ENCODE measurements at regions not wholly inside any gene's neighbourhood (a gene's known extent, or its start where the extent isn't known, plus 50 kb on each side); places are given as distances from the start of the nearest gene placed in this dataset.

GRCh38 chr3:176469694-176470205, 727.5 kb downstream of the TBL1XR1 start:
- H3K27ac ChIP-seq, result no peak overlapping the region
- no peaks in the 10 kb centered on the region for H3K27me3 ChIP-seq
- no peak for DNase-seq
- TF ChIP-seq POLR2A (IDR thresholded peaks at IDR 0.05), result no peak
- no peak for TF ChIP-seq CTCF (IDR thresholded peaks at IDR 0.05)
- no peaks in the 10 kb centered on the region for H3K9me3 ChIP-seq
- H3K4me3 ChIP-seq, result no peak overlapping the region
- H3K36me3 ChIP-seq, result no peaks in the 10 kb centered on the region
- H3K4me1 ChIP-seq, result no peaks in the 10 kb centered on the region

GRCh38 chr3:176463610-176464009, 733.7 kb downstream of the TBL1XR1 start:
- DNase-seq, result no peak
- H3K9me3 ChIP-seq, result no peaks in the 10 kb centered on the region
- no peak overlapping the region for H3K27ac ChIP-seq
- no peaks in the 10 kb centered on the region for H3K4me1 ChIP-seq
- no peak overlapping the region for H3K4me3 ChIP-seq
- no peaks in the 10 kb centered on the region for H3K36me3 ChIP-seq
- H3K27me3 ChIP-seq, result no peaks in the 10 kb centered on the region
- TF ChIP-seq CTCF (IDR thresholded peaks at IDR 0.05) (no peak), POLR2A (IDR thresholded peaks at IDR 0.05) (no peak)

GRCh38 chr3:176447369-176447768, 749.9 kb downstream of the TBL1XR1 start:
- Histone ChIP-seq H3K27me3 (no peaks in the 10 kb centered on the region), H3K27ac (no peak overlapping the region), H3K36me3 (no peaks in the 10 kb centered on the region), H3K9me3 (no peaks in the 10 kb centered on the region), H3K4me3 (no peak overlapping the region), H3K4me1 (no peaks in the 10 kb centered on the region)
- no peak for TF ChIP-seq CTCF (IDR thresholded peaks at IDR 0.05)
- DNase-seq, result no peak

GRCh38 chr3:176442326-176442725, 755.0 kb downstream of the TBL1XR1 start:
- Histone ChIP-seq H3K4me1 (no peaks in the 10 kb centered on the region), H3K4me3 (no peak overlapping the region), H3K36me3 (no peaks in the 10 kb centered on the region), H3K9me3 (no peaks in the 10 kb centered on the region), H3K27me3 (no peaks in the 10 kb centered on the region), H3K27ac (no peak overlapping the region)
- TF ChIP-seq POLR2A (IDR thresholded peaks at IDR 0.05) (no peak), CTCF (IDR thresholded peaks at IDR 0.05) (no peak)
- DNase-seq, result no peak

- Histone ChIP-seq H3K4me1 (no peaks in the 10 kb centered on the region), H3K27ac (no peak overlapping the region), H3K27me3 (no peaks in the 10 kb centered on the region), H3K9me3 (no peaks in the 10 kb centered on the region), H3K4me3 (no peak overlapping the region), H3K36me3 (no peaks in the 10 kb centered on the region)
- no peak for TF ChIP-seq POLR2A (IDR thresholded peaks at IDR 0.05)
- TF ChIP-seq CTCF (IDR thresholded peaks at IDR 0.05), result no peak
- no peak for DNase-seq
These were observed 757.6 kb downstream of the TBL1XR1 start for GRCh38 chr3:176439729-176440128.

GRCh38 chr3:176431991-176432390, 765.3 kb downstream of the TBL1XR1 start:
- Histone ChIP-seq H3K4me3 (no peak overlapping the region), H3K4me1 (no peaks in the 10 kb centered on the region), H3K27ac (no peak overlapping the region), H3K27me3 (no peaks in the 10 kb centered on the region), H3K36me3 (no peaks in the 10 kb centered on the region), H3K9me3 (no peaks in the 10 kb centered on the region)
- no peak for DNase-seq
- TF ChIP-seq POLR2A (IDR thresholded peaks at IDR 0.05), result no peak
- no peak for TF ChIP-seq CTCF (IDR thresholded peaks at IDR 0.05)

All from Peyer's patch (tissue), 4 donors.